Panc1 (cell line): ENCODE measurements at regions not wholly inside any gene's neighbourhood (a gene's known extent, or its start where the extent isn't known, plus 50 kb on each side); places are given as distances from the start of the nearest gene placed in this dataset.

Experiments
- ATAC-seq: fragments of 200-7000 bp; cut with Tn5 transposase; 2 replicates; pipeline ENCODE4 v1.9.1; 2020; ENCODE audit warnings: mild to moderate bottlenecking, moderate library complexity
- BruUV-seq: library from RNA; stranded (reverse); fragments of 400-500 nt; replicated peaks from 2 replicates; lab custom pipeline; 2021; lab: Mats Ljungman, UMichigan
- CTCF ChIA-PET: fragments of 300-600 bp; sonication (Branson Sonifier 250); formaldehyde crosslinking; loops from one replicate; lab custom pipeline; 2022; ENCODE audit warnings: antibody characterized with exemption; lab: Charles Lee
- POLR2A ChIA-PET: fragments of 300-600 bp; sonication (Branson Sonifier 250); formaldehyde crosslinking; loops from one replicate; lab custom pipeline; 2022; ENCODE audit warnings: antibody characterized with exemption; lab: Charles Lee
- DNase-seq: peaks from one replicate; pipeline ENCODE4 v3.0.0-alpha.2; 2010; ENCODE audit warnings: low read depth, low spot score
- H3K27ac ChIP-seq: 2 replicates; pipeline ENCODE4 v1.5.1; 2011; ENCODE audit warnings: mild to moderate bottlenecking, low read length, inconsistent platforms
- H3K27me3 ChIP-seq: fragments of 200-500 bp; sonication (Bioruptor generic); 2 replicates; pipeline ENCODE4 v1.6.0; 2014; ENCODE audit warnings: low read length, inconsistent platforms; ENCODE audit not compliant: control insufficient read depth, insufficient read depth
- H3K36me3 ChIP-seq: fragments of 200-500 bp; sonication (Bioruptor generic); 2 replicates; pipeline ENCODE4 v1.5.1; 2014; ENCODE audit warnings: inconsistent platforms, mild to moderate bottlenecking, low read length, moderate library complexity; ENCODE audit not compliant: control insufficient read depth, insufficient read depth
- H3K4me1 ChIP-seq: 2 replicates; pipeline ENCODE4 v1.5.1; 2011; ENCODE audit warnings: inconsistent platforms, mild to moderate bottlenecking, low read length, moderate library complexity; ENCODE audit not compliant: control insufficient read depth, insufficient read depth
- H3K4me3 ChIP-seq, 2 experiments: 2 replicates each; pipeline ENCODE4 v1.5.1; 2011 to 2012; ENCODE audit warnings: low read depth in 2 of 2, low read length in 2 of 2, mild to moderate bottlenecking in 2 of 2, inconsistent platforms in 1 of 2, moderate library complexity in 1 of 2
- H3K9me3 ChIP-seq: fragments of 200-500 bp; sonication (Bioruptor generic); 2 replicates; pipeline ENCODE4 v1.5.1; 2014; ENCODE audit warnings: low read depth, mild to moderate bottlenecking, inconsistent platforms, low read length, moderate library complexity; ENCODE audit not compliant: control insufficient read depth, insufficient read depth
- CTCF ChIP-seq: fragments of 450-650 bp; IDR thresholded peaks from 2 replicates; pipeline ENCODE4 v1.5.1; 2017; ENCODE audit warnings: mild to moderate bottlenecking
- POLR2AphosphoS5 ChIP-seq: IDR thresholded peaks from 2 replicates; pipeline ENCODE4 v1.6.1; 2012; ENCODE audit warnings: mild to moderate bottlenecking, low read depth, low read length, moderate library complexity
- SIN3A ChIP-seq: IDR thresholded peaks from 2 replicates; pipeline ENCODE4 v1.6.1; 2012; ENCODE audit warnings: low read depth, mild to moderate bottlenecking, low read length, moderate library complexity, borderline replicate concordance; ENCODE audit not compliant: insufficient read depth
- TCF7L2 ChIP-seq: IDR thresholded peaks from 2 replicates; pipeline ENCODE4 v1.6.1; 2011; ENCODE audit warnings: mild to moderate bottlenecking, low read depth, low read length, inconsistent platforms
- in situ Hi-C: cut with HindIII; loops from 2 replicates; pipeline ENCODE4 v1.10.0; 2016; ENCODE audit warnings: low sequenced_read_pairs, low pct_unique_long_range_greater_than_20kb
- intact Hi-C: fragments of 100-400 bp; cut with micrococcal nuclease; formaldehyde crosslinking; loops from one replicate; pipeline ENCODE4 v1.10.0; 2022; ENCODE audit not compliant: unreplicated experiment
- TF ChIP-seq, protein P1 (sequence below), 2 experiments: IDR thresholded peaks; 2 replicates each; pipeline ENCODE4 v1.6.1; 2011 to 2012; ENCODE audit warnings: low read depth in 2 of 2, control low read depth in 1 of 2, low read length in 1 of 2, mild to moderate bottlenecking in 1 of 2, moderate library complexity in 1 of 2; ENCODE audit not compliant: insufficient read depth in 1 of 2

GRCh38 chr5:135193213-135194125 lies 159.4 kb upstream of the PITX1 start:
- in situ Hi-C loops, result no loop called here

GRCh38 chr5:135192351-135192750 lies 158.3 kb upstream of the PITX1 start:
- no peak overlapping the region for H3K27ac ChIP-seq
- BruUV-seq, result no TSS peak
- ChIA-PET CTCF (interaction anchor here (1.1 kb wide), 1 partner anchor 10 kb away, joined by 3 read pairs; no protein-coding TSS in a partner anchor), POLR2A (no interaction called here)
- in situ Hi-C loops, result no loop called here
- H3K4me1 ChIP-seq, result peaks cover 3% of the 10 kb centered on the region; the same call in 1 of the 2 replicates
- no peaks in the 10 kb centered on the region for H3K27me3 ChIP-seq
- intact Hi-C loops, result loop anchor here (5.0 kb wide), 2 partner anchors 160 to 275 kb away; partner anchors contain the start of gene PITX1
- H3K36me3 ChIP-seq, result no peaks in the 10 kb centered on the region
- no peaks in the 10 kb centered on the region for H3K9me3 ChIP-seq
- no peak for ATAC-seq
- TF ChIP-seq TCF7L2 (no peak), SIN3A (no peak), POLR2AphosphoS5 (no peak), CTCF (no peak)
- TF ChIP-seq, protein P1, sequence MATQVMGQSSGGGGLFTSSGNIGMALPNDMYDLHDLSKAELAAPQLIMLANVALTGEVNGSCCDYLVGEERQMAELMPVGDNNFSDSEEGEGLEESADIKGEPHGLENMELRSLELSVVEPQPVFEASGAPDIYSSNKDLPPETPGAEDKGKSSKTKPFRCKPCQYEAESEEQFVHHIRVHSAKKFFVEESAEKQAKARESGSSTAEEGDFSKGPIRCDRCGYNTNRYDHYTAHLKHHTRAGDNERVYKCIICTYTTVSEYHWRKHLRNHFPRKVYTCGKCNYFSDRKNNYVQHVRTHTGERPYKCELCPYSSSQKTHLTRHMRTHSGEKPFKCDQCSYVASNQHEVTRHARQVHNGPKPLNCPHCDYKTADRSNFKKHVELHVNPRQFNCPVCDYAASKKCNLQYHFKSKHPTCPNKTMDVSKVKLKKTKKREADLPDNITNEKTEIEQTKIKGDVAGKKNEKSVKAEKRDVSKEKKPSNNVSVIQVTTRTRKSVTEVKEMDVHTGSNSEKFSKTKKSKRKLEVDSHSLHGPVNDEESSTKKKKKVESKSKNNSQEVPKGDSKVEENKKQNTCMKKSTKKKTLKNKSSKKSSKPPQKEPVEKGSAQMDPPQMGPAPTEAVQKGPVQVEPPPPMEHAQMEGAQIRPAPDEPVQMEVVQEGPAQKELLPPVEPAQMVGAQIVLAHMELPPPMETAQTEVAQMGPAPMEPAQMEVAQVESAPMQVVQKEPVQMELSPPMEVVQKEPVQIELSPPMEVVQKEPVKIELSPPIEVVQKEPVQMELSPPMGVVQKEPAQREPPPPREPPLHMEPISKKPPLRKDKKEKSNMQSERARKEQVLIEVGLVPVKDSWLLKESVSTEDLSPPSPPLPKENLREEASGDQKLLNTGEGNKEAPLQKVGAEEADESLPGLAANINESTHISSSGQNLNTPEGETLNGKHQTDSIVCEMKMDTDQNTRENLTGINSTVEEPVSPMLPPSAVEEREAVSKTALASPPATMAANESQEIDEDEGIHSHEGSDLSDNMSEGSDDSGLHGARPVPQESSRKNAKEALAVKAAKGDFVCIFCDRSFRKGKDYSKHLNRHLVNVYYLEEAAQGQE (IDR thresholded peaks at IDR 0.05; ENCODE audit: insufficient read depth in 1 of 2, low read depth in 2 of 2, low read length in 1 of 2), result no peak
- no peak for DNase-seq
- no peak overlapping the region for H3K4me3 ChIP-seq

More at GRCh38 chr5:135193213-135194125, 159.4 kb upstream of the PITX1 start:
- TF ChIP-seq SIN3A, result no peak
- TF ChIP-seq TCF7L2, result no peak
- TF ChIP-seq, protein P1 (IDR thresholded peaks at IDR 0.05; ENCODE audit: insufficient read depth in 1 of 2, low read depth in 2 of 2, low read length in 1 of 2), result no peak
- TF ChIP-seq POLR2AphosphoS5, result no peak
- TF ChIP-seq CTCF, result no peak
- intact Hi-C loops, result loop anchor here (5.0 kb wide), 2 partner anchors 161 to 276 kb away; partner anchors contain the start of gene PITX1
- Histone ChIP-seq H3K4me3 (no peak overlapping the region), H3K27me3 (no peaks in the 10 kb centered on the region), H3K27ac (no peak overlapping the region), H3K4me1 (peaks cover 3% of the 10 kb centered on the region; the same call in 1 of the 2 replicates), H3K36me3 (no peaks in the 10 kb centered on the region), H3K9me3 (no peaks in the 10 kb centered on the region)
- DNase-seq, result no peak
- CTCF ChIA-PET, result interaction anchor here (0.5 to 0.6 kb wide), 3 partner anchors 11 to 289 kb away, joined by 3 to 6 read pairs (median 3); partner anchors contain the start of gene PCBD2
- no TSS peak for BruUV-seq
- POLR2A ChIA-PET, result no interaction called here
- no peak for ATAC-seq
